Heart right ventricle (tissue), 16 donors: ENCODE measurements at regions not wholly inside any gene's neighbourhood (a gene's known extent, or its start where the extent isn't known, plus 50 kb on each side); places are given as distances from the start of the nearest gene placed in this dataset.

ENCODE experiments used
- ATAC-seq, 8 donors: fragments of 200-7000 bp; cut with Tn5 transposase; one replicate each; pipeline ENCODE4 v1.9.1; 2020; ENCODE audit warnings: mild to moderate bottlenecking in 8 of 8, moderate library complexity in 8 of 8, moderate number of reproducible peaks in 1 of 8
- DNase-seq, 2 donors: peaks; one replicate each; pipeline ENCODE4 v3.0.0-alpha.2; 2020
- H3K27ac ChIP-seq, 10 donors: fragments of 200-600 bp; sonication (generic) in 2 of 10; one replicate each; pipeline versions ENCODE4 v1.5.0 to v1.8.0; 2020 to 2022; ENCODE audit warnings: mild to moderate bottlenecking in 3 of 10
- H3K27me3 ChIP-seq, 7 donors: fragments of 200-600 bp; one replicate each; pipeline ENCODE4 v1.8.0; 2021 to 2022; ENCODE audit warnings: mild to moderate bottlenecking in 2 of 7
- H3K36me3 ChIP-seq, 9 donors: fragments of 200-600 bp; sonication (generic) in 1 of 9; one replicate each; pipeline versions ENCODE4 v1.5.0 to v1.8.0; 2020 to 2022; ENCODE audit warnings: mild to moderate bottlenecking in 2 of 9
- H3K4me1 ChIP-seq, 9 donors: fragments of 200-600 bp; sonication (generic) in 1 of 9; one replicate each; pipeline versions ENCODE4 v1.5.0 to v1.8.0; 2020 to 2022; ENCODE audit warnings: mild to moderate bottlenecking in 4 of 9
- H3K4me3 ChIP-seq, 10 donors: fragments of 200-600 bp; sonication (generic) in 2 of 10; one replicate each; pipeline versions ENCODE4 v1.5.0 to v1.8.0; 2020 to 2022; ENCODE audit warnings: mild to moderate bottlenecking in 7 of 10, moderate library complexity in 2 of 10
- H3K9me3 ChIP-seq, 11 donors: fragments of 200-600 bp in 10 of 11; sonication (generic) in 2 of 11; one replicate each; pipeline versions ENCODE4 v1.5.0 to v1.8.0; 2013 to 2022; ENCODE audit warnings: mild to moderate bottlenecking in 2 of 11, control low read depth in 1 of 11, moderate library complexity in 1 of 11
- CTCF ChIP-seq, 9 donors: fragments of 200-600 bp; sonication (generic) in 2 of 9; IDR thresholded peaks; one replicate each; pipeline versions ENCODE4 v1.5.0 to v1.8.0; 2021 to 2022; ENCODE audit warnings: antibody characterized with exemption in 9 of 9, mild to moderate bottlenecking in 5 of 9, moderate library complexity in 1 of 9
- WGBS, 2 donors: extraction: QIAGEN DNeasy Blood & Tissue Kit; methylation state at CpG; one replicate each; pipeline ENCODE4 v1.1.7; 2013; ENCODE audit warnings: inconsistent platforms in 1 of 2; 5-methylcytosine and 5-hydroxymethylcytosine counted together
- intact Hi-C, 10 donors: fragments of 100-400 bp; cut with DNase I; formaldehyde crosslinking; loops; one replicate each; pipeline versions ENCODE4 v1.11.1 to v1.14.2; 2022
- donor health status: Arrhythmogenic right ventricular cardiomyopathy.
- donor health status: ischemic (EF 13 %, LVEDD 7.1; RV severe dilation, severe dysfunction).
- donor health status: healthy with polysubstance abuse.
- donor health status: DM: no; HTN: yes; CAD: no.
- donor health status: DM: no; HTN: no; CAD: no.
- donor health status: ischemic (EF 25% LVEDD 6.9; RV normal size, moderate dysfunction).
- donor health status: ischemic (EF 25% LVEDD 5.7; RV mildly dilated, moderate dysfunction).
- donor health status: healthy.
- donor health status: DM: yes; HTN: yes; CAD: no.
- donor health status: Ischemic cardiomyopathy.
- donor health status: ischemic (EF 35%, LVEDD 5.7; RV mildly dilated, moderate dysfunction).
- donor health status: nonischemic (EF 11% LVEDD 7.7; RV severe dilation, severe dysfunction).
- donor health status: DM: yes; HTN: yes; CAD: no.
- donor health status: PGD.
- donor health status: ischemic (EF 29% LVEDD 5.4; RV normal size, mild dysfunction).
- donor health status: nonischemic (EF 23%, LVEDD 6.1; RV moderate dilation, normal function).

DNA sequence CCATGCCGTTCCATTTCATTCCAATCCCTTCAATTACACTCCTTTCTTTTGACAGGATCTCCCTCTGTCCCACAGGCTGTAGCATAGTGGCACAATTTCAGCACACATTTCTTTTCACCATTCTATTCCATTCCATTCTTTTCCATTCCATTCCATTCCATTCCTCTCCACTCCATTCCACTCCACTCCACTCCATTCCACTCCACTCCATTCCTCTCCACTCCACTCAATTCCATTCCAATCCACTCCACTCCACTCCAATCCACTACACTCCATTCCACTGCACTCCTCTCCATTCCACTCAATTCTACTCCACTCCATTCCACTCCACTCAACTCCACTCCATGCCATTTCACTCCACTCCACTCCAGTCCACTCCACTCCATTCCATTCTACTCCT is 1495.1 kb downstream of the TSPY10 start:
- Histone ChIP-seq H3K4me3 (no peak overlapping the region), H3K4me1 (no peaks in the 10 kb centered on the region), H3K9me3 (peaks cover 0 to 15% (median 0%) of the 10 kb centered on the region in 11 donors), H3K36me3 (no peaks in the 10 kb centered on the region), H3K27ac (no peak overlapping the region), H3K27me3 (no peaks in the 10 kb centered on the region)
- intact Hi-C loops = no loop called here
- TF ChIP-seq CTCF (IDR thresholded peaks at IDR 0.05) = no peak
- WGBS, 2 donors = 70 to 75% methylated on average over 1 of the region's 1 CpG
- ATAC-seq (no peak), DNase-seq (no peak)

- no peak overlapping the region for H3K4me3 ChIP-seq
- no peak for DNase-seq
- no peak for ATAC-seq
- no peak for TF ChIP-seq CTCF (IDR thresholded peaks at IDR 0.05)
- no peaks in the 10 kb centered on the region for H3K9me3 ChIP-seq
- 33 to 38% methylated on average over 7 of the region's 7 CpGs for WGBS, 2 donors
- intact Hi-C loops = no loop called here
- no peaks in the 10 kb centered on the region for H3K36me3 ChIP-seq
- no peaks in the 10 kb centered on the region for H3K27me3 ChIP-seq
- H3K4me1 ChIP-seq = no peaks in the 10 kb centered on the region
- H3K27ac ChIP-seq = no peak overlapping the region
Observed at GRCh38 chrY:11044234-11044883, 1516.7 kb downstream of the TSPY10 start.

DNA sequence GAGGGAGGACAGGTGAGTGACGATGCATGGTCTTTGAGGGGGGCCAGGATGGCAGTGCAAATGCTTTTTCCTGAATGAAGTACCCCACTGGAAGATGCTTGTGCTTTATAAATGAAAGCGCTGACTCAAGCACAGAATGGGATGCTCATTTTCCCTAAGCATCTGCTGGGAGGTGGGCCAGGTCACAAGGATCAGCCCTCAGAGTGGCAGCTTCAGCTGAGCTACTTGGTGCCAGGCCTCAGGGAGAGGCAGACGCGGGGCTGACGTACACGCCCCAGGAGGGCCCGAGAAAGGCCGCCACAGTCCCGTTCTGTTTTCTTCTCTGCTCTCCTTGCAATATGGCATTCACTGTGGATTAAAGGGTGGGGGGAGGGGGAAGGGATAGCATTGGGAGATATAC is 1535.8 kb downstream of the TSPY10 start:
- Histone ChIP-seq H3K4me3 (no peak overlapping the region), H3K27me3 (no peaks in the 10 kb centered on the region), H3K9me3 (no peaks in the 10 kb centered on the region), H3K4me1 (no peaks in the 10 kb centered on the region), H3K27ac (no peak overlapping the region), H3K36me3 (no peaks in the 10 kb centered on the region)
- intact Hi-C loops = no loop called here
- WGBS, 2 donors = 76% methylated on average over 9 of the region's 9 CpGs
- DNase-seq (no peak), ATAC-seq (no peak)
- TF ChIP-seq CTCF (IDR thresholded peaks at IDR 0.05) = no peak

GRCh38 chrY:11063960-11064359 is 1536.3 kb downstream of the TSPY10 start:
- no peak for DNase-seq
- Histone ChIP-seq H3K4me3 (no peak overlapping the region), H3K9me3 (no peaks in the 10 kb centered on the region), H3K27me3 (no peaks in the 10 kb centered on the region), H3K36me3 (no peaks in the 10 kb centered on the region), H3K27ac (no peak overlapping the region), H3K4me1 (no peaks in the 10 kb centered on the region)
- no peak for ATAC-seq
- TF ChIP-seq CTCF (IDR thresholded peaks at IDR 0.05) = no peak
- 16 to 28% methylated on average over 2 of the region's 2 CpGs for WGBS, 2 donors
- intact Hi-C loops = no loop called here
